ENCODE measurements at regions not wholly inside any gene's neighbourhood (a gene's known extent, or its start where the extent isn't known, plus 50 kb on each side); places are given as distances from the start of the nearest gene placed in this dataset.
"Not testable (repeated sequence)": the region's sequence is repeated elsewhere in the genome, so short reads cannot be mapped to it uniquely, and the experiment has no call there.

DNA sequence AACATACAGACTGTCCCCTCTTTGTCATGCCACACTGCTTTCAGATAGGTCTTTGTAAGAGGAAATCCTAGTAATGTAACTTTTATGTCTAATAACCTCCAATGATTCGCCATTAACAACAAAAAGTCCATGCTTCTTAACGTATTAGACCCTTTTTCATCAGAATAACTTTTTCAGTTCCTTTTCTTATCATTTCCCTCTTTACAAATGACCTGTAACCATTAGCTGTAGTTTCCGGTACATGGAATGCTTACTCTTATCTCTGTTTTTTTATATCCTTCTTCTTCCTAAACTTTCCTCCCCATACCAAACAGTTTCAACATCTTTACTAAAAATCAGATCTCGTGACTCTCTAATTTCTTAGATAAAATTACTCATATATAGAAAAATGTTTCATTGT is 268.9 kb upstream of the TYRP1 start:
- no peak for DNase-seq (ENCODE audit: low spot score)

DNA sequence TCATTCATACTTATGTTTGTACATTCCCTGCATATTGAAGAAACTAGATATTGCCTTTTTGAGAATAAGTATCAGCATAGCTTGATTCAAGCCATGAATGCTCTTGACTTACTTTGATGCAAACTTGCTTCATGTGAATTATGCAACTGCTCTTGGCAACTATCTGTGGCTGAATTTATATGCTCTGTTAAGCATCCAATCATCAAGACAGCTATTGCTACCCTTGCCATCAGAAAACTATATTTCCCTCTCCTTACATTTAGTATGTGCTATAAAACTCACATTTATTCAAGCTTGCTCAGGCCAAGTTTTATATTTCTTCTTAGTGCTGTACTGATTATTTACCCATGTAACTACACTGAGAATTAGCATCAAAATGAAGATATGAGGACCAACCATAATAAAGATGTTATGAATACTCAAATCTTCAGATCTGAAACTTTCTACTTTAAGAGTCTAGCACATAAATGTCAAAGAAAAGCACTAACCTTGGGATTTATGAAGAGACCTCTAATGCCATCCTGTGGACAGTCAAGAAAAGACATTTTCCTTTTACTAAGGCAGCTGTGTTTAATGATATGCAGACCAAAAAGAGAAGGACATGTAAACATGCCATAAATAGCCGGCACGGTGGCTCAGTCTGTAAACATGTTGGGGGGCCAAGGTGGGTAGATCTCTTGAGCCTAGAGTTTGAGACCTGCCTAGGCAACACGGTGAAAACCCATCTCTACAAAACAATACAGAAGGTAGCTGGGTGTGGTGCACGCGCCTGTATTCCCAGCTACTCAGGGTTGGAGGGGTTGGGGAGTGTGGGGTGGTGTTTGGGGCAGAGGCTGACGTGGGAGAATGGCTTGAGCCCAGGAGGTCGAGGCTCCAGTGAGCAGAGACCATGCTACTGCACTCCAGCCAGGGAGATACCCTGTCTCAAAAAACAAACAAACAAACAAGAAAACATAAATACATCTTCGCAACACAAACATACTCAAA is 267.0 kb upstream of the TYRP1 start:
- DNase-seq (ENCODE audit: low spot score): peak; percentile 37

DNA sequence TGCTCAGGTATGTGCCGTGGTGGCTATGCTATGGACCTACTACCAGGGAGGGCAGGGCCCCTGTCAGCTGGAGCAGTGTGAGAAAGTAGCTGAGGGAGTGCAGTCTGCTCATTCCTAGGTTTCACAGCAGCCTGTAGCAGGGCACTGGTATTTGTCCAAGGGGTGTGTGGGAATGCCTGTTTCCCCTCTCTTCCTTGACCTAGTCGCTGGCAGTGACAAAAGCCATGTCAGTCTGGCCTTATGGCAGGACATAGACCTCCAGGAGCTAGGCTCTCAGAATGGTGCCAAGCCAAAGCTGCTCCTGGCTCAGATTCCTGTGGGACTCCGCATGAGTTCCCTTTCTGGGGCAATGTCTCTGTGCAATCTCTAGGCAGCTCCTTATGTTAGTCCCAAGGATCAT is 253.9 kb upstream of the TYRP1 start:
- no peak for DNase-seq (ENCODE audit: low spot score)

DNA sequence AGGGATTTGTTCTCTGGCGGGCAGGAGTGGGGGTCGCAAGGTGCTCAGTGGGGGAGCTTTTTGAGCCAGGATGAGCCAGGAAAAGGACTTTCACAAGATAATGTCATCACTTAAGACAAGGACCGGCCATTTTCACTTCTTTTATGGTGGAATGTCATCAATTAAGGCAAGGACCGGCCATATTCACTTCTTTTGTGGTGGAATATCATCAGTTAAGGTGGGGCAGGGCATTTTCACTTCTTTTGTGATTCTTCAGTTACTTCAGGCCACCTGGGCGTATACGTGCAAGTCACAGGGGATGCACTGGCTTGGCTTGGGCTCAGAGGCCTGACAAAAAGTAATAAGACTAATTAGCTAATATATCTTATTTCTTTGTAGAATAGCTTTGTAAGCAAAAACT is 252.1 kb upstream of the TYRP1 start:
- not testable (repeated sequence) for DNase-seq (ENCODE audit: low spot score)

DNA sequence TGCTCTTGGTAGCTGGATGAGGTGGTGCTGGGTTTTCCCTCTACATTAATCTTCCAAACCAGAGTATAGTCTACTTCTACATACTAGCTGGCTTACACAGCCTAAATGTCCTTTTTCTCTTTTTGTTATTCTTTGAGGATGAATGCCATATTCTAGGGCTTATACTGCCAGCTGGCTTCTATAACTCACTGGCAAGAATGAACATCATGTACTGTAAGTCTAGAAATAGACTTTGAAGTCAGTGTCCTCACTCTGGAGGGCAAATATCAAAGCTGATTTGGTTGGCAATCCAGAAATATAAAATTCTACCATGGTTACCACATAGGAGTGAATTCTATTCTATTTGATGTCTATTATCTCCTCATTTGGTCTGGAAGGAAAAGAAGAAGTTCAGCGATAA is 251.7 kb upstream of the TYRP1 start:
- no peak for DNase-seq (ENCODE audit: low spot score)

DNA sequence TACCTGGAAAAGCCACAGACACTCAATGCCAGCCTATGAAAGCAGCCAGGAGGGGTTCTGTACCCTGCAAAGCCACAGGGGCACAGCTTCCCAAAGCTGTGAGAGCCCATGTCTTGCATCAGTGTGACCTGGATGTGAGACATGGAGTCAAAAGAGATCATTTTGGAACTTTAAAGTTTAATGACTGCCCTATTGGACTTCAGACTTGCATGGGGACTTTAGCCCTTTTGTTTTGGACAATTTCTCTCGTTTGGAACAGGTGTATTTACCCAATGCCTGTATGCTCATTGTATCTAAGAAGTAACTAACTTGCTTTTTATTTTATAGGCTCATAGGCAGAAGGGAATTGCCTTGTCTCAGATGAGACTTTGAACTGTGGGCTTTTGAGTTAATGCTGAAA is 244.9 kb upstream of the TYRP1 start:
- DNase-seq (ENCODE audit: low spot score): no peak

DNA sequence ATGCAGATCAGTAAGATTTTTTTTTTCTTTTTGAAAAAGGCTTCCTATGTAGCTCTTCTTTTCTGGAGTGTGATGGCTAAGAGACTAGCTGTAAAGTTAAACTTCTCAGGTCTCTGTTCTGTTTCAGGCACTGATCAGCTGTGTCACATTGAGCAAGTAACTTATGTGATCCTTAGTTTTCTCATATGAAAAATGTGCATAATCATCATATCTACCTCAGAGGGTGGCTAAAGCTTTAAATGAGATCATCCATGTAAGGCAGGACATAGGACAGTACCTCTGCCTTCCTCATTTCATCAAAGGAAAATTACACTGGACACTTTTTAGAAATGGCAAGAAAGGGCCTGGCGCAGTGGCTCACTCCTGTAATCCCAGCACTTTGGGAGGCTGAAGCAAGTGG is 235.9 kb upstream of the TYRP1 start:
- no peak for DNase-seq (ENCODE audit: low spot score)

DNA sequence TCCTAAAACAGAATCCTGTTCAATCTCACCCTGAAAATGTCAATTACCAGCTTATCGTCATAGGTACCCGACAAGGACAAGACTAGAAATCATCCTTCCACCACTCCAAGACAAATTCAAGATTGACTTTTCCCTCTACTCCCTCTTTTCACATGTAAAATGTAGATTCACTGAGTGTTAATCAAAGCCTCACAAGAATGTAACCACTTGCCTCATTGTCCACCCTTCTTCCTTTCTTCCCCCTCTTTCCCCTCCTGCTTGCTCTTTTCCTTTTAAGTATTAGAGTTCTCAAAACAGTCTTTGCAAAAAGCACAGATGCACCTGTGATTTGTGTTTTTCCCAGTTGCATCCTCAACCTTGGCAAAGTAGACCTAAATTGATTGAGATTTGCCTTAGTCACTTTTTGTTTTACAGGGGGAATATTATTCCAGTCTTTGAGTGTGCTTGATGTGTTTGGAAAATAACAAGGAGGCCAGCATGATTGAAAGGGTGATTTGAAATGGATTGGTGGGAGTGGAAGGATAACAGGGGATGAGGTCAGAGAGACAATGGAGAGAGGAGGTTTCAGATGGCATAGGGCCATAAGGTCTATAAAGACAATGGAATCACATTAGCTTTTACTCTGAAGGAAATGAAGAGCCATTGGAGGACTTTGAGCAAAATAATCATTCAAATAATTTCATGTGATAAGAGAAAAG is 231.3 kb upstream of the TYRP1 start:
- DNase-seq (ENCODE audit: low spot score): no peak

DNA sequence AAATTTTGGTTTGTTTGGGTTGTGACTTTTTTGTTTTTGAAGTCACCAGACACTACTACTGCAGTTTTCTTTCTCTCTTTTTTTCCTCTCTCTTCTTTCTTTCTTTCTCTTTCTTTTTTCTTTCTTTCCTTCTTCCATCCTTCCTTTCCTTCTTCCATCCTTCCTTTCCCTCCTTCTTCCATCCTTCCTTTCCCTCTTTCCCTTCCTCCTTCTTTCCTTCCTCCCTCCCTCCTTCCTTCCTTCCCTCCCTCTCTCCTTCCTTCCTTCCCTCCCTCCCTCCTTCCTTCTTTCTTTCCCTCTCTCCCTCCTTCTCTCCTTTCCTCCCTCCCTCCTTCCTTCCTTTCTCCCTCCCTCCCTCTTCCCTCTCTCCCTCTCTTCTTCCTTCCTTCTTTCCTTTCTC is 230.3 kb upstream of the TYRP1 start:
- DNase-seq (ENCODE audit: low spot score): no peak

DNA sequence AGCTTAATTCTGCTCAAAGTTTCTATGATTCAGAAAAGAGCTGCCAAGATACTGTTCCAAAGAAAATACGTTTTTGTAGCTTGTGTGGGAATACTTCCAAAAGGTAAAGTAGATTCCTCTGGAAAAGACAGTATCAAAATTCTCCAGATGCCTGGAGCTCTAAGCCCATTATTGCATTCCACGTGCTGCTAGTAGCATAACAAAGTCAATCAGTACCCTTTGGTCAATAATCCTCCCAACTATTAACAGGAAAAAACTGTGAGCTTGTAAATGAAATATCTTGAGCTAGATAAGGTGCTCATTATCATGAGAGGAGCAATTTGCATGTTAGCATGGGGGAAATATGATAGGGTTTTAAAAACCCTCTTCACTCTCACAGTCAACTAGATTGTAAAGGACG is 229.5 kb upstream of the TYRP1 start:
- DNase-seq (ENCODE audit: low spot score): no peak

DNA sequence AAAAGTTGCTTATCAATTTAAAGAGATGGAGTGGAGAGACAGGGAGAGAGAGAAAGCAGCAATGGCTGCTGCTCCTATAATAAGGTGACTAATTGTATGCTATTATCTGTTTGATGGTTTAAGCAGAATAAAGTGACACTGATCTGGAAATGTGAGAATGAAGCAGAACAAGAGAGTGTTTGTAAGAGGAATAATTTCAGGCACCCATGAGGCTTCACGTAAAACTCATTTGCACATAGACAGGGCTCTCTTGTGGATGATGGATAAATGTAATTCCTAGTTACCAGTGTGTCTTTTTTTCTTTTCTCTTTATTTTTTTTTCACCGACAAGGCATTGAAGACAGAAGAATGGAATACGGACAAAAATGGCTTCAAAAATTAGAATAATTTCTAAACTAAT is 228.8 kb upstream of the TYRP1 start:
- DNase-seq (ENCODE audit: low spot score): no peak

DNA sequence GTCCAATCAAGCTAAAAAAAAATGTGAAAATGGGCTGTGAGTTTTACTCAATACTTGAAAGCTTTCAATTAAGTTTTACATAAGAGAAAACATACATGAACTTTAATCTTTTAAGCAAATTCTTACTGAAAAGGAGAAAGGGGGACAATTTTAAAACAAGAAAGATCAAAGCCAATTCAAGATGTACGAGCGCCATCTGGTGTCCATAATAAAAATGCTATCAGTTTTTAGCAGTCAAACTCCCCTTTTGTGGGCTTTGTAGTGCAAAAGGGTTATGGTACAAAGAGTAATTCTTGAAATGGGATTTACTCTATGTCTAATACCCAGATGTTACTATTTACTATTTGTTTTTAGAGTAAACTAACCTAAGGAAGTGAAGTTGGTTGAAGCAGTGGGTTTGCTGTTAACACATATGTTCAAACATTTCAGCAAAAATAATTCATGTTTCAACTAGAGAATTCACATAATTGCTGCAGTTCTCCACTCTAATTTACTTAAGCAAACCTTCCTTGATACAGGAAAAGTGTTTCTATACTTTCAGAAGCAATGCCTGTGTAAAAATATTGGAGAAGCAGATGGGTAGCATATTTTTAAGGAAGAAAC is 228.2 kb upstream of the TYRP1 start:
- DNase-seq (ENCODE audit: low spot score): peak; percentile 5

DNA sequence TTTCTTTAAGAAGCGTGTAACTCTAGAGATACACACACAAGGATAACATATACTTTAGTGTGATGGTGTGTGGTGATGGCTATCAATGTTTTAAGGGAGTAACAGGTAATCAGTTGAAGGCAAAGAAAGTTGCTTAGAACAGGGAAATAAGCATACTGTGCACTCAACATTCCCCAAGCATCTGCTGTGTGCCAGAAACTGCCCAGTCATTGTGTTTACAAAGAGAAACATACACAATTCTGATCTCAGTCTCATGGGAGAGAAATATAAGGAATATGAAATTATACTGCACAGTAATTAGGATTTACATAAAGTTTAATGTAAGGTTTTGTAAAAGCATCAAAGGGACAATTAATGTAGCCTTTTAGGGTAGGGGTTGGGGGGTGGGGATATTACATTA is 224.1 kb upstream of the TYRP1 start:
- no peak for DNase-seq (ENCODE audit: low spot score)

DNA sequence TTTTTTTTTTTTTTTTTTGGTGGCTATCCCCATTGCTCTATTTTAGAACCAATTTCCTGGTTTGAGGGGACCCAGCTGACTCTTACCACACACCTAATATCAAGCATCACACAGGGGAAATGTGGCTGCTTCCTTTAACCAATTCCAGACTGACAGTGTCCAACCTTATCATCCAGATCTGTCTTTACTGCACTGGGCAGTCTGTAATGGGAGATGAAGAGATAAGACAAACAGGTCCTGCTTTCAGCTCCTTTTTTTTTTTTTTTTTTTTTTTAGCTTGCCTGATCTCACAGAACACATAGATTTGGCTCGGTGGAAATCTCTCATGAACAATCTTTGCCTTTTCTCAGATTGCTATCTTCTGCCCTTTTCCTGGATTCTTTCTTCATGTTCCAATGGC is 198.8 kb upstream of the TYRP1 start:
- peak; percentile 28 for DNase-seq (ENCODE audit: low spot score)

DNA sequence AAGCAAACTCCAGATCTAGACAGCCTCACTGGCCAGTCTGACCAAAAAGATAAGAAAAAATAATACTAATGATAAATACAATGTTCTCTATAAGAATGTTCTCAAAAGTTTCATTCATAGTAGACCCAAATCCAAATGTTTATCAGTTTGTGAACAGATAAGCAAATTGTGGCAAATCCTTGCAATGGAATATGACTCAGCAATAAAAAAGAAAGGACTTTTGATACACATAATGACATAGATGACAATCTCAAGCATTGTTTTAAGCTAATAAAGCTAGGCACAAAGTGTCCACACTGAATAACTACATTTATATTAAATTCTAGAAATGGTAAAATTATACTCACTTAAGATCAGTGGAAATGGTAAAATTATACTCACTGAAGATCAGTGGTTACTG is 195.4 kb upstream of the TYRP1 start:
- DNase-seq (ENCODE audit: low spot score): peak; percentile 3

DNA sequence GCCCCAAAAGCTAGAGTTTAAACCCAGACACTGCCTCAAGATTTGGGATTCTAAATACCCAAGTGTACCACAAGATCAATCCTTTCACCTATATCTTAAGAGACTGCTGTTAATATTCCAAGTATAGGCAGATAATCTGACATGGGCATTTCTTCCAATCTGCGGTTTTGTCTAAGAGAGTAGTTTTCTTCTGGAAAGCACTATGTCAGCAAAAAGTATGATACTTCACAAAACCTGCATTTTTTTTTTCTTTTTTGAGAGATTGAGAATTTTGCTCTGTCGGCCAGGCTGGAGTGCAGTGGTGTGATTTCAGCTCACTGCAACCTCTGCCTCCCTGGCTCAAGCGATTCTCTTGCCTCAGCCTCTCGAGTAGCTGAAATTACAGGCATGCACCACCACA is 190.7 kb upstream of the TYRP1 start:
- no peak for DNase-seq (ENCODE audit: low spot score)

DNA sequence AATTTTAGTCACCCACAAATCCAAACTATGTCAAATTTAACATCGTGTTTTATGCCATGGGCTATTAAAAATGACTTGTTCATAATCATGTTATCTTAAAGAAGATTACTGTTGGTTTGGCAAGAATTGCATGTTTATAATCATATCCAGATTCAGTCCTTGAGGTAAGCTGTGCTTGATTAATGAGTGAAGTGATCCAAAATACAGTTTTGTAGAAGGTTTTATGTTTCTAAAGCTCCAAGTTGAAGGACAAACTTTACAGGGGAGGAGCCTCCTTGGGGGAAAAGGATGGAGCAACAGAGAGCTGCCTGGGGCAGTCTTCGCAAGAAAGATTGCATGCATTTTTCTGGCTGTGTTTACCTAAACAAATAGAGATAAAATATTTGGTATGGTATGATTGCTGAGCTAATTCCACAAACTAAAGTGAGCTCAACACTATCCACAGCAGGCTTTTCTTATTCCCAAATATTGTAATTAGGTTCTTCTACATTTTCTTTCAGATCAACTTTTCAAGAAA is 189.5 kb upstream of the TYRP1 start:
- no peak for DNase-seq (ENCODE audit: low spot score)

DNA sequence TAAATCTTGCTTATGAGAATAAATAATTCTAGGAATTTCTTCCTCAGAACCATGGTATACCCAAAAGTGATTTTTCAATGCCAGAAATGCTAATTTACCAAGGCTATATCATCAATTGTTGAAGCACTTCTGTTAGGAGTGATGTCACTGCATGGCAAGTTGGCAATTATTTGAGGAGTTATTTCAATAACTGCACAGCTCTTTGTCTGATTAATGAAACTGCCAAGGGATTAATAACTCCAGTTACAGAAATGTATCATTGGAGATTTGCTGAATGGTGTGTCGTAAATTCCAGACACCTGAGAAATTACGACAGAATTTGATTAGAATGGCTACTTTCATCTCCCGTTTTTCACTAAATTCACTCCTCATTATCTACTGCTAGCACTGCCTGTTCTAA is 182.6 kb upstream of the TYRP1 start:
- DNase-seq (ENCODE audit: low spot score): no peak

DNA sequence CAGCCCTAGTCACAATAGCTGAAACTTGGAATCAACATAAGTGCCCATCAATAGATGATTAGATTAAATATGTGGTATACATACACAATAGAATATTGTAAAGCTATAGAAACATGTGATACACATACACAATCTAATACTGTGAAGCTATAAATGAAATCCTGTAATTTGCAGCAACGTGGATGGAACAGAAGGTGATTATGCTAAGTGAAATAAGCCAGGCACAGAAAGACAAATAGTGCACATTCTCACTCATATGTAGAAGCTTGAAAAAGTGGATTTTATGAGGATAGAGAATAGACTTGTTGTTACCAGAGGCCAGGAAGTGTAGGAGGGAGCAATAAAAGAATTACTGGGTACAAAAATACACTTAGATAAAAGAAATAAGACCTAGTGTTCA is 181.5 kb upstream of the TYRP1 start:
- DNase-seq (ENCODE audit: low spot score): peak; percentile 16

DNA sequence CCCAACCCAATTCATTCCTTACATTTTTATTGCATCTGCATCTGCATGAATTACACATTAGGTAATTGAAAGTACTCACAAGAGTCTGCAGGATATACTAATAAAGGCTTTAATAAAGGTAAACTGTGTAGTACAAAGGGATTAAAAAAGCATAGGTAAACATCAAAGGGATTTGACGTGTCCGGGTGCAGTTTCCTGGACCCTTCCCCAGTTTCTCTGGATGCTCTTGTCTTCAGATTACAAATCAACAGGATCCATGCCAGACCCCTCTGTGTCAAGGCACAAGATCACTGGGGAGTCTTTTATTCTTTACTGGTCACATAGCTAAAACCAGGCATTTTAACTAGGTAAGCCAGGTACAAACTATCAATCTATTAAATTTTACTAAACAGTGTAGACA is 177.2 kb upstream of the TYRP1 start:
- DNase-seq (ENCODE audit: low spot score): no peak

DNA sequence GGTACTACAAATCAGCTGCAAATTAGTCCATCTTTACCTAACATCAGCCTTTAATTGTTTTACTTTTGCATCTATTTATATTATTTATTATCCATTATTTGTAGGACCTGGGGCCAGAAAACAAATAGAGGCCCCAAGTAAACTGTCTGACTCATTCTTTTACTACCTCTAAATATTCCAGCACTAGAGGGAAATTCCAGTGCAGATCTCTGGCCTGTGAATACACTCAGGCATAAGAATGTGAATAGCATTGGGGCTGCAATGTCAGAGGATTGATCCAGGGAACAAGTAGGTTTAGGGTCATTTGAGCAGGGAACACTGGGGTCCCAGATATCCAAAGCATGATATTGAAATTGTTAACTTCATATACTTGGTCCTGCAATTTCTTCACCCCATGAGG is 176.6 kb upstream of the TYRP1 start:
- no peak for DNase-seq (ENCODE audit: low spot score)

DNA sequence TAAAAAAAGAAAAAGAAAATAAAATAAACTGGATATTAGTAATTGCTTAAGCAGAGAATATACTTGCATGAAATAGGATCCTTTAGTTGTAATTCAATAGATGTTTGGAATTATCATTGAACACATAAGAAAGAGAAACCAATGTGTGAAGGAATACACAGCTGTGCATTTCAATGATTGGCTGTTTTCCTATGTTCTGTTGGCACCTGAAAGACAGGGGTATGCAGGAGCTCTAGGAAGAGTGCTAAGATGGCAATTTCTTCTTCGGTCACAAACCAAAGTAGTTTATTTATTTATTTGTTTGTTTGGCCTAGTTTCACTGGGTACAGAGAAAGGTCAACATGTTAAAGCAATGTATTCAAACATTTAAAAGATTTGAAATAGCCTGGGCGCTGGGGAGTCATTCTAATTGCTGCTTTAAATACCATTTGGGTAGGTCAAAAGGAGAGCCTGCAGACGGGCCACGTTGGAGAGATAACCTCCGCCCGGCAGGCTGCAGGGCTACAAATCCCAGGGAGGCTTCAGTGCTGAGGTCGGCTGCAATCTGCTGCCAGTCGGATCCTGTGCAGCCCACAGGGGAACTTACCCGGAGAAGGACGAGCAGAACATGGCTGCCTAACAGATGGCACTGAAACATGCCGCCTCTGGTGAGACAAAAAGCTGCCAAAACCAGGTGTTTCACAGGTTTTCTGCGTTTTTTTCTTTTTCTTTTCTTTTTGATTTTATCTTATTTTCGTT is 154.2 kb upstream of the TYRP1 start:
- no peak for DNase-seq (ENCODE audit: low spot score)

Data from COLO829 (cell line).